ENCODE measurements at regions not wholly inside any gene's neighbourhood (a gene's known extent, or its start where the extent isn't known, plus 50 kb on each side); places are given as distances from the start of the nearest gene placed in this dataset.

GRCh38 chr22:22818861-22819855 is 68.5 kb upstream of the IGLL5 start:
- H3K4me3 ChIP-seq (ENCODE audit: low read depth, low read length, poor library complexity, severe bottlenecking) = peak overlapping the region; percentile 41
- no peaks in the 10 kb centered on the region for H3K79me2 ChIP-seq (ENCODE audit: insufficient read depth, low read length)
- H3K9me3 ChIP-seq (ENCODE audit: low read length) = no peaks in the 10 kb centered on the region
- TF ChIP-seq EZH2 (IDR thresholded peaks at IDR 0.05; ENCODE audit: borderline replicate concordance, low read length) (no peak), CTCF (IDR thresholded peaks at IDR 0.05; ENCODE audit: low read length) (no peak)
- no peaks in the 10 kb centered on the region for H3K36me3 ChIP-seq (ENCODE audit: insufficient read depth, low read length)
- H3K27ac ChIP-seq (ENCODE audit: low read depth, low read length, poor library complexity, severe bottlenecking) = peak overlapping the region; percentile 88
- H4K20me1 ChIP-seq (ENCODE audit: insufficient read depth, low read length) = no peaks in the 10 kb centered on the region
- H3K9me2 ChIP-seq (ENCODE audit: low read depth, low read length) = no peaks in the 10 kb centered on the region
- no peaks in the 10 kb centered on the region for H3K27me3 ChIP-seq (ENCODE audit: insufficient read depth, low read length)
- H3K9ac ChIP-seq (ENCODE audit: low read length) = peak overlapping the region; percentile 38; the same call in 1 of the 2 replicates
- no peak overlapping the region for H2AFZ ChIP-seq (ENCODE audit: low read length)
- H3K4me2 ChIP-seq (ENCODE audit: low read length) = peak overlapping the region; percentile 56
- H3K4me1 ChIP-seq (ENCODE audit: insufficient read depth, low read length, severe bottlenecking) = peaks cover 84% of the 10 kb centered on the region
- no peaks in the 10 kb centered on the region for H3F3A ChIP-seq (ENCODE audit: insufficient read depth, low read length)

GRCh38 chr22:22820076-22820475 is 67.5 kb upstream of the IGLL5 start:
- peak overlapping the region; percentile 88 for H3K27ac ChIP-seq (ENCODE audit: low read depth, low read length, poor library complexity, severe bottlenecking)
- no peaks in the 10 kb centered on the region for H3F3A ChIP-seq (ENCODE audit: insufficient read depth, low read length)
- H3K27me3 ChIP-seq (ENCODE audit: insufficient read depth, low read length) = no peaks in the 10 kb centered on the region
- no peaks in the 10 kb centered on the region for H3K9me2 ChIP-seq (ENCODE audit: low read depth, low read length)
- no peaks in the 10 kb centered on the region for H3K9me3 ChIP-seq (ENCODE audit: low read length)
- H4K20me1 ChIP-seq (ENCODE audit: insufficient read depth, low read length) = no peaks in the 10 kb centered on the region
- H3K4me3 ChIP-seq (ENCODE audit: low read depth, low read length, poor library complexity, severe bottlenecking) = peak overlapping the region; percentile 17
- TF ChIP-seq CTCF (IDR thresholded peaks at IDR 0.05; ENCODE audit: low read length) (no peak), EZH2 (IDR thresholded peaks at IDR 0.05; ENCODE audit: borderline replicate concordance, low read length) (no peak)
- H2AFZ ChIP-seq (ENCODE audit: low read length) = no peak overlapping the region
- peaks cover 93% of the 10 kb centered on the region for H3K4me1 ChIP-seq (ENCODE audit: insufficient read depth, low read length, severe bottlenecking)
- peak overlapping the region; percentile 27; the same call in 1 of the 2 replicates for H3K9ac ChIP-seq (ENCODE audit: low read length)
- H3K4me2 ChIP-seq (ENCODE audit: low read length) = peak overlapping the region; percentile 56; the same call in 1 of the 2 replicates
- no peaks in the 10 kb centered on the region for H3K36me3 ChIP-seq (ENCODE audit: insufficient read depth, low read length)
- H3K79me2 ChIP-seq (ENCODE audit: insufficient read depth, low read length) = no peaks in the 10 kb centered on the region

GRCh38 chr22:22820626-22821025 is 67.0 kb upstream of the IGLL5 start:
- Histone ChIP-seq H3K9me3 (ENCODE audit: low read length) (no peaks in the 10 kb centered on the region), H3K27ac (ENCODE audit: low read depth, low read length, poor library complexity, severe bottlenecking) (peak overlapping the region; percentile 88), H4K20me1 (ENCODE audit: insufficient read depth, low read length) (no peaks in the 10 kb centered on the region), H3K36me3 (ENCODE audit: insufficient read depth, low read length) (no peaks in the 10 kb centered on the region), H3K79me2 (ENCODE audit: insufficient read depth, low read length) (no peaks in the 10 kb centered on the region), H3K27me3 (ENCODE audit: insufficient read depth, low read length) (no peaks in the 10 kb centered on the region), H3K9ac (ENCODE audit: low read length) (peak overlapping the region; percentile 27; the same call in 1 of the 2 replicates), H3K9me2 (ENCODE audit: low read depth, low read length) (no peaks in the 10 kb centered on the region), H2AFZ (ENCODE audit: low read length) (no peak overlapping the region), H3K4me2 (ENCODE audit: low read length) (peak overlapping the region; percentile 56; the same call in 1 of the 2 replicates), H3K4me3 (ENCODE audit: low read depth, low read length, poor library complexity, severe bottlenecking) (peak overlapping the region; percentile 17), H3F3A (ENCODE audit: insufficient read depth, low read length) (no peaks in the 10 kb centered on the region), H3K4me1 (ENCODE audit: insufficient read depth, low read length, severe bottlenecking) (peaks cover 94% of the 10 kb centered on the region)
- TF ChIP-seq EZH2 (IDR thresholded peaks at IDR 0.05; ENCODE audit: borderline replicate concordance, low read length) (no peak), CTCF (IDR thresholded peaks at IDR 0.05; ENCODE audit: low read length) (no peak)

All from OCI-LY1 (cell line).